ENCODE measurements at regions not wholly inside any gene's neighbourhood (a gene's known extent, or its start where the extent isn't known, plus 50 kb on each side); places are given as distances from the start of the nearest gene placed in this dataset.

GRCh38 chr20:58072695-58073671 lies 155.5 kb downstream of the ANKRD60 start:
- DNase-seq (ENCODE audit: extremely low spot score) = no peak
- ChIA-PET CTCF (interaction anchor here (1.2 kb wide), 1 partner anchor 14 kb away, joined by 6 read pairs; no protein-coding TSS in a partner anchor), POLR2A (no interaction called here)
- TF ChIP-seq CTCF (IDR thresholded peaks at IDR 0.05; ENCODE audit: control extremely low read depth, extremely low read depth, low read depth, missing control alignments) = no peak

GRCh38 chr20:58071991-58072390 lies 156.5 kb downstream of the ANKRD60 start:
- ChIA-PET CTCF (no interaction called here), POLR2A (no interaction called here)
- no peak for TF ChIP-seq CTCF (IDR thresholded peaks at IDR 0.05; ENCODE audit: control extremely low read depth, extremely low read depth, low read depth, missing control alignments)
- no peak for DNase-seq (ENCODE audit: extremely low spot score)

- no peak for DNase-seq (ENCODE audit: extremely low spot score)
- no peak for TF ChIP-seq CTCF (IDR thresholded peaks at IDR 0.05; ENCODE audit: control extremely low read depth, extremely low read depth, low read depth, missing control alignments)
- POLR2A ChIA-PET = no interaction called here
- CTCF ChIA-PET = no interaction called here
These were observed 157.2 kb downstream of the ANKRD60 start for GRCh38 chr20:58071298-58071697.

GRCh38 chr20:58070664-58071196 lies 157.7 kb downstream of the ANKRD60 start:
- TF ChIP-seq CTCF (IDR thresholded peaks at IDR 0.05; ENCODE audit: control extremely low read depth, extremely low read depth, low read depth, missing control alignments) = no peak
- ChIA-PET POLR2A (no interaction called here), CTCF (no interaction called here)
- DNase-seq (ENCODE audit: extremely low spot score) = no peak

GRCh38 chr20:58069796-58070663 lies 158.4 kb downstream of the ANKRD60 start:
- CTCF ChIA-PET = interaction anchor here (1.2 kb wide), 1 partner anchor 13 kb away, joined by 3 read pairs; no protein-coding TSS in a partner anchor
- TF ChIP-seq CTCF (IDR thresholded peaks at IDR 0.05; ENCODE audit: control extremely low read depth, extremely low read depth, low read depth, missing control alignments) = no peak
- POLR2A ChIA-PET = no interaction called here

GRCh38 chr20:58069207-58069606 lies 159.2 kb downstream of the ANKRD60 start:
- no peak for TF ChIP-seq CTCF (IDR thresholded peaks at IDR 0.05; ENCODE audit: control extremely low read depth, extremely low read depth, low read depth, missing control alignments)
- CTCF ChIA-PET = interaction anchor here (1.2 kb wide), 1 partner anchor 13 kb away, joined by 3 read pairs; no protein-coding TSS in a partner anchor
- POLR2A ChIA-PET = no interaction called here

More at GRCh38 chr20:58069796-58070663, 158.4 kb downstream of the ANKRD60 start:
- DNase-seq (ENCODE audit: extremely low spot score) = no peak

More at GRCh38 chr20:58069207-58069606, 159.2 kb downstream of the ANKRD60 start:
- DNase-seq (ENCODE audit: extremely low spot score) = no peak

Data from GM10248 (cell line).